Activated naive CD4-positive, alpha-beta T cell treated with anti-CD3 and anti-CD28 coated beads, Interleukin-2, amount 50 U/mL, for 72 hours (primary cell): ENCODE measurements at regions not wholly inside any gene's neighbourhood (a gene's known extent, or its start where the extent isn't known, plus 50 kb on each side); places are given as distances from the start of the nearest gene placed in this dataset.
"Not testable (repeated sequence)": the region's sequence is repeated elsewhere in the genome, so short reads cannot be mapped to it uniquely, and the experiment has no call there.

ENCODE experiments used
- ATAC-seq, 2 donors: fragments of 150-1000 bp; cut with Tn5 transposase; 2 replicates each; pipeline ENCODE4 v1.10.0; 2021; ENCODE audit warnings: mild to moderate bottlenecking in 2 of 2, moderate library complexity in 2 of 2
- DNase-seq, 2 donors: peaks; one replicate each; pipeline ENCODE4 v3.0.0; 2021 to 2022; ENCODE audit warnings: low spot score in 2 of 2
- H3K27ac Mint-ChIP-seq, 2 donors: one replicate each; pipeline ENCODE4 v1.8.0; 2022; ENCODE audit warnings: mild to moderate bottlenecking in 2 of 2, mixed read lengths in 2 of 2
- H3K36me3 Mint-ChIP-seq, 2 donors: one replicate each; pipeline ENCODE4 v1.8.0; 2022; ENCODE audit warnings: mixed read lengths in 2 of 2
- H3K9me3 Mint-ChIP-seq, 2 donors: one replicate each; pipeline ENCODE4 v1.8.0; 2022; ENCODE audit warnings: mixed read lengths in 2 of 2

- H3K9me3 Mint-ChIP-seq, result peaks cover 0 to 4% of the 10 kb centered on the region in 2 donors
- no peak for ATAC-seq
- DNase-seq, result no peak
- H3K36me3 Mint-ChIP-seq, result no peaks in the 10 kb centered on the region
- no peak overlapping the region for H3K27ac Mint-ChIP-seq
Measured at GRCh38 chr7:123283373-123283772, 83.6 kb upstream of the SLC13A1 start.

GRCh38 chr7:123282181-123282580 lies 82.4 kb upstream of the SLC13A1 start:
- ATAC-seq, result no peak
- no peak overlapping the region for H3K27ac Mint-ChIP-seq
- DNase-seq, result no peak
- H3K9me3 Mint-ChIP-seq, result peaks cover 0 to 4% of the 10 kb centered on the region in 2 donors
- no peaks in the 10 kb centered on the region for H3K36me3 Mint-ChIP-seq

GRCh38 chr7:123279949-123280348 lies 80.2 kb upstream of the SLC13A1 start:
- H3K36me3 Mint-ChIP-seq, result no peaks in the 10 kb centered on the region
- H3K9me3 Mint-ChIP-seq, result peaks cover 0 to 4% of the 10 kb centered on the region in 2 donors
- DNase-seq (no peak), ATAC-seq (no peak)
- H3K27ac Mint-ChIP-seq, result no peak overlapping the region

GRCh38 chr7:123275036-123275753 lies 75.4 kb upstream of the SLC13A1 start:
- H3K9me3 Mint-ChIP-seq, result peaks cover 12 to 17% of the 10 kb centered on the region in 2 donors
- ATAC-seq (no peak), DNase-seq (no peak)
- no peaks in the 10 kb centered on the region for H3K36me3 Mint-ChIP-seq
- no peak overlapping the region for H3K27ac Mint-ChIP-seq

GRCh38 chr7:123273185-123273584 lies 73.4 kb upstream of the SLC13A1 start:
- Mint-ChIP-seq H3K36me3 (no peaks in the 10 kb centered on the region), H3K27ac (no peak overlapping the region), H3K9me3 (peaks cover 11 to 20% of the 10 kb centered on the region in 2 donors)
- no peak for DNase-seq
- ATAC-seq, result no peak

- no peak for ATAC-seq
- H3K36me3 Mint-ChIP-seq, result no peaks in the 10 kb centered on the region
- DNase-seq, result no peak
- H3K9me3 Mint-ChIP-seq, result peaks cover 11 to 20% of the 10 kb centered on the region in 2 donors
- no peak overlapping the region for H3K27ac Mint-ChIP-seq
Measured at GRCh38 chr7:123271856-123272255, 72.1 kb upstream of the SLC13A1 start.

- DNase-seq, result no peak
- Mint-ChIP-seq H3K27ac (no peak overlapping the region), H3K36me3 (no peaks in the 10 kb centered on the region), H3K9me3 (peaks cover 11 to 20% of the 10 kb centered on the region in 2 donors)
- ATAC-seq, result no peak
Measured at GRCh38 chr7:123271231-123271630, 71.5 kb upstream of the SLC13A1 start.

GRCh38 chr7:123270570-123270969 lies 70.8 kb upstream of the SLC13A1 start:
- H3K9me3 Mint-ChIP-seq, result peaks cover 11 to 21% of the 10 kb centered on the region in 2 donors
- ATAC-seq (no peak), DNase-seq (no peak)
- H3K27ac Mint-ChIP-seq, result no peak overlapping the region
- H3K36me3 Mint-ChIP-seq, result no peaks in the 10 kb centered on the region

- Mint-ChIP-seq H3K27ac (no peak overlapping the region), H3K36me3 (no peaks in the 10 kb centered on the region), H3K9me3 (peaks cover 13 to 17% of the 10 kb centered on the region in 2 donors)
- ATAC-seq (no peak), DNase-seq (no peak)
Measured at GRCh38 chr7:123265853-123266252, 66.1 kb upstream of the SLC13A1 start.

GRCh38 chr7:123264820-123265219 lies 65.1 kb upstream of the SLC13A1 start:
- not testable (repeated sequence) for ATAC-seq
- peaks cover 8 to 13% of the 10 kb centered on the region in 2 donors for H3K9me3 Mint-ChIP-seq

GRCh38 chr7:123260428-123260960 lies 60.7 kb upstream of the SLC13A1 start:
- ATAC-seq, result no peak
- Mint-ChIP-seq H3K9me3 (peaks cover 8 to 9% of the 10 kb centered on the region in 2 donors), H3K36me3 (no peaks in the 10 kb centered on the region), H3K27ac (no peak overlapping the region)
- no peak for DNase-seq

More at GRCh38 chr7:123264820-123265219, 65.1 kb upstream of the SLC13A1 start:
- not testable (repeated sequence) for DNase-seq, H3K36me3 Mint-ChIP-seq, H3K27ac Mint-ChIP-seq

- no peak for ATAC-seq
- DNase-seq, result no peak
- peaks cover 5 to 9% of the 10 kb centered on the region in 2 donors for H3K9me3 Mint-ChIP-seq
- H3K36me3 Mint-ChIP-seq, result no peaks in the 10 kb centered on the region
- no peak overlapping the region for H3K27ac Mint-ChIP-seq
Measured at GRCh38 chr7:123259759-123260158, 60.0 kb upstream of the SLC13A1 start.
